HFFc6 (cell line): ENCODE measurements at regions not wholly inside any gene's neighbourhood (a gene's known extent, or its start where the extent isn't known, plus 50 kb on each side); places are given as distances from the start of the nearest gene placed in this dataset.

Experiments used
- DNase-seq: peaks from one replicate; pipeline ENCODE4 v3.0.0-alpha.2; 2018
- H3K27ac Mint-ChIP-seq: 2 replicates; pipeline ENCODE4 v1.8.0; 2020; ENCODE audit warnings: mild to moderate bottlenecking, mixed read lengths
- H3K27me3 Mint-ChIP-seq: 2 replicates; pipeline ENCODE4 v1.8.0; 2021; ENCODE audit warnings: mild to moderate bottlenecking, moderate library complexity, mixed read lengths; ENCODE audit not compliant: insufficient read depth
- H3K36me3 Mint-ChIP-seq: 2 replicates; pipeline ENCODE4 v1.8.0; 2021; ENCODE audit warnings: low read depth, mixed read lengths
- H3K4me1 Mint-ChIP-seq: 2 replicates; pipeline ENCODE4 v1.8.0; 2020; ENCODE audit warnings: low read depth, mixed read lengths
- H3K4me3 Mint-ChIP-seq: 2 replicates; pipeline ENCODE4 v1.8.0; 2020; ENCODE audit warnings: mild to moderate bottlenecking, moderate library complexity, mixed read lengths
- H3K9me3 Mint-ChIP-seq: 2 replicates; pipeline ENCODE4 v1.8.0; 2020; ENCODE audit warnings: mild to moderate bottlenecking, mixed read lengths
- TF ChIP-seq, protein P1 (sequence below): fragments of 200-600 bp; sonication (generic); IDR thresholded peaks from 2 replicates; pipeline ENCODE4 v1.5.0; 2021; ENCODE audit warnings: antibody characterized with exemption, mild to moderate bottlenecking

DNA sequence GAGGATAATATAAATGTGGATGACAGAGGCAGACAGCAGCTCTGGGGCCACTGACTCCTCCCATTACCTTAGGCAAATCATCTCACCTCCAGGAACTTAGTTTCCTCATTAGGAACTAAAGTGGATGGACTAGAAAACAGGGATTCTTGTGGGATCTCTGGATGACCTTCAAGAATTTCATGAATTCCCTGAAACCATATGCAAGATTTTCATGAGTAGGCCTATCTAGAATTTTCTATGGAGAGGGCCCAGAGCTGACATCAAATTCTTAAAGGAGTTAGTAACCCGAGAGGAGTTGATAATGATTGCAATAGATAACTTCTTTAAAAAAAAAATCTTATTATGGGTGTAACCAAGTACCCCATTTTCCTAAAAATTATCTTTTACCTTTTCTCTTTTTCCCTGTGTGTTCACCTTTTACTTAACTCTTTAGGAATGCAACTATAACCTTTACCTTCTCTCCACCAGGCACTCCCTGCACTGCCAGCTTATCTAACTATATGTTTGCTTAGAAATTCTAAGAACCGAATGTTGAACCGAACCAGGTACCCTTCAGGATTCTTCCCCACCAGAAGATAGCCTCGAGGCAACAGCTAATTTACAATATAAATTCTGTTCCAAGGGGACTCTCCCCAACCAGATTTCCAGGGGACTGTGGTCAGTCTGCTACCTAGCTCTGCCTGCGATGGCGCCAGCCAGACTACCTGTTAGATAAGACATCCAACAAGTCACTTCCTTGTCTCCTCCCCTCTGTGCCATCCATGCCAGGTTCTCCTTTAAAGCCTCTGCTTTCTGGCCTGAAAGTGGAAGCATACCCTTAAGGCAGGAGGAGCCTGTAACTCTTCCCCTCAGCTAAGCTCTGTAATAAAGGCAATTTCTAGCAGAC, 86.0 kb downstream of the GCNT4 start:
- TF ChIP-seq, protein P1, sequence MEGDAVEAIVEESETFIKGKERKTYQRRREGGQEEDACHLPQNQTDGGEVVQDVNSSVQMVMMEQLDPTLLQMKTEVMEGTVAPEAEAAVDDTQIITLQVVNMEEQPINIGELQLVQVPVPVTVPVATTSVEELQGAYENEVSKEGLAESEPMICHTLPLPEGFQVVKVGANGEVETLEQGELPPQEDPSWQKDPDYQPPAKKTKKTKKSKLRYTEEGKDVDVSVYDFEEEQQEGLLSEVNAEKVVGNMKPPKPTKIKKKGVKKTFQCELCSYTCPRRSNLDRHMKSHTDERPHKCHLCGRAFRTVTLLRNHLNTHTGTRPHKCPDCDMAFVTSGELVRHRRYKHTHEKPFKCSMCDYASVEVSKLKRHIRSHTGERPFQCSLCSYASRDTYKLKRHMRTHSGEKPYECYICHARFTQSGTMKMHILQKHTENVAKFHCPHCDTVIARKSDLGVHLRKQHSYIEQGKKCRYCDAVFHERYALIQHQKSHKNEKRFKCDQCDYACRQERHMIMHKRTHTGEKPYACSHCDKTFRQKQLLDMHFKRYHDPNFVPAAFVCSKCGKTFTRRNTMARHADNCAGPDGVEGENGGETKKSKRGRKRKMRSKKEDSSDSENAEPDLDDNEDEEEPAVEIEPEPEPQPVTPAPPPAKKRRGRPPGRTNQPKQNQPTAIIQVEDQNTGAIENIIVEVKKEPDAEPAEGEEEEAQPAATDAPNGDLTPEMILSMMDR, result no peak

DNA sequence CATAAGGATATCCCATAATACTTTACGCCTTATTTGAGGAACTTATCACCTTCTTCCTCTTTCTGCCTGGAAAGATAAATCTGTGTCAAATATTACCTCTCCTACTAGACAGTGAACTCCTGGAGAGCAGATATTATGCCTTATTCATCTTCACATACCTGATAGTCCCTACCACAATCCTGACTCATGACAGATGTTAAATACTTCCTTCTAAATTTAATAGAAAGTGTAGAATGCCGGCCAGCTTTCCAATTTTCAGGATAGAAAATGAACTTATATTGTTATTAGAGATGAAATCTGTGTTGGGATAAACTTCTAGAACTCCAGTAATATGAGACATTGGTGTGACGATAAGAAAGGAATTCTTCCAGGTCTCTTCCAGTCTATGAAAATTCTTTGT, 89.0 kb downstream of the GCNT4 start:
- H3K27me3 Mint-ChIP-seq, result peaks cover 3% of the 10 kb centered on the region
- H3K4me1 Mint-ChIP-seq, result peaks cover 33% of the 10 kb centered on the region
- TF ChIP-seq, protein P1, result no peak
- H3K4me3 Mint-ChIP-seq, result no peak overlapping the region
- DNase-seq, result no peak
- H3K36me3 Mint-ChIP-seq, result no peaks in the 10 kb centered on the region; the same call in 1 of the 2 replicates
- H3K27ac Mint-ChIP-seq, result no peak overlapping the region
- no peaks in the 10 kb centered on the region for H3K9me3 Mint-ChIP-seq

More for the DNA sequence above, 86.0 kb downstream of the GCNT4 start:
- Mint-ChIP-seq H3K4me3 (no peak overlapping the region), H3K36me3 (no peaks in the 10 kb centered on the region), H3K27me3 (peaks cover 3% of the 10 kb centered on the region), H3K9me3 (no peaks in the 10 kb centered on the region), H3K27ac (peak overlapping the region; percentile 36; the same call in 1 of the 2 replicates), H3K4me1 (peaks cover 33% of the 10 kb centered on the region)
- peak; percentile 27 for DNase-seq

- H3K9me3 Mint-ChIP-seq, result peaks cover 8% of the 10 kb centered on the region
- peaks cover 34% of the 10 kb centered on the region for H3K4me1 Mint-ChIP-seq
- no peaks in the 10 kb centered on the region for H3K27me3 Mint-ChIP-seq
- TF ChIP-seq, protein P1, result no peak
- no peak overlapping the region for H3K27ac Mint-ChIP-seq
- H3K36me3 Mint-ChIP-seq, result peaks cover 13% of the 10 kb centered on the region
- H3K4me3 Mint-ChIP-seq, result no peak overlapping the region
- no peak for DNase-seq
Measured at GRCh38 chr5:74957906-74958305, 91.7 kb upstream of the FAM169A start.

DNA sequence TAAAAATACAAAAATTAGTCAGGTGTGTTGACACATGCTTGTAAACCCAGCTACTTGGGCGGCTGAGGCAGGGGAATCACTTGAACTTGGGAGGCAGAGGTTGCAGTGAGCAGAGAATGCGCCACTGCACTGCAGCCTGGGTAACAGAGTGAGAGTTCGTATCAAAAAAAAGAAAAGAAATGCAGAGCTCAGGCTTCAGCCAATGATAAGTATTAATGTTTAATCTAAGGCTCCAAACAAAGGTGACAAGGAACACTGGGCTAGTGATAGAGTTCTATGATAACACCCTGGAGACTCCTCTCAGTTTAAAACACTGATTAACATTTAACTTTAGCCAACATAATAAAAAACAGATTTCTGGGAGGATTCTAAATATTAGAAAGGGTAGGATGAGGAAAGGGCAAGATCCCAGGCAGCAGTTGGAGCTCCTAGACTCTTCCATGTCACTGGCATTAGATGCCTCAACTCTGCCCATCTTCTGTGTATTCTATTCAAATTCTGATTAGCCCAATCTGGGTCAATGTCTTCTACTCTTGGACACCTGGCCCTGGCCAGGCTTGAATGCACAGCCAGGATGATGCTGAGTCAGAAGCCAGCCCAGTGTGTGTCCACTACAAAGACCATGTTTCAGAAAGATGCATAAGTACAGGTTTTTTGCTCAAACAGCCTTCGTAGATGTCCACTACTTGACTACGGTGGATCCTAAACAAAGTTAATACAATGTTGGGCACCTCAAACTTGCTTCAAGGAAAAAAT, 91.0 kb upstream of the FAM169A start:
- no peaks in the 10 kb centered on the region for H3K27me3 Mint-ChIP-seq
- no peak for DNase-seq
- no peak overlapping the region for H3K27ac Mint-ChIP-seq
- H3K9me3 Mint-ChIP-seq, result peaks cover 8% of the 10 kb centered on the region
- peaks cover 13% of the 10 kb centered on the region for H3K36me3 Mint-ChIP-seq
- no peak overlapping the region for H3K4me3 Mint-ChIP-seq
- TF ChIP-seq, protein P1, result no peak
- H3K4me1 Mint-ChIP-seq, result peaks cover 41% of the 10 kb centered on the region

- H3K27me3 Mint-ChIP-seq, result no peaks in the 10 kb centered on the region
- H3K9me3 Mint-ChIP-seq, result peaks cover 8% of the 10 kb centered on the region
- H3K27ac Mint-ChIP-seq, result no peak overlapping the region
- peaks cover 13% of the 10 kb centered on the region for H3K36me3 Mint-ChIP-seq
- H3K4me3 Mint-ChIP-seq, result no peak overlapping the region
- DNase-seq, result no peak
- TF ChIP-seq, protein P1, result no peak
- peaks cover 51% of the 10 kb centered on the region for H3K4me1 Mint-ChIP-seq
Measured at GRCh38 chr5:74956278-74956677, 90.1 kb upstream of the FAM169A start.
